GM21786 (cell line): ENCODE measurements at regions not wholly inside any gene's neighbourhood (a gene's known extent, or its start where the extent isn't known, plus 50 kb on each side); places are given as distances from the start of the nearest gene placed in this dataset.
"Not testable (repeated sequence)": the region's sequence is repeated elsewhere in the genome, so short reads cannot be mapped to it uniquely, and the experiment has no call there.

ENCODE experiments used
- ATAC-seq: cut with Tn5 transposase; IDR thresholded peaks from one replicate; pipeline ENCODE4 v1.9.1; 2021; ENCODE audit not compliant: unreplicated experiment

DNA sequence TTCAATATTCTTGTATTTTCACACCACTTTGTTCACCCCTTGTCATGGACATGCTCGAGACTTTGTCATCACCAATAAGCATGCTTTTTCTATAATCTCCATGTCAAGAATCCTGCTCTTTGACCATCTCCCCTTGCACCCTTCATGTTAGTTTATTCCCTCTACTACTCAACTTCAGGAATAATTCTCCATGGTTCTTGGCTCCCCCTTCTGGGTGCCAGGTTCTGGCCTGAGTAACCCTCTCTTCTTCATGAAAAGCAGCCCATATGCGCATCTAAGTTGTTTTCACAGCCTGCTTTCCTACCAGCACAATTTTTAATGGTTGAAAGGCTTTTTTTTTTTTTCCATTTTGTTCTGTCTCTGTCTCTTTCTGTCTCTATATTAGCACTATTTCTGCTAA lies 160.7 kb downstream of the LEPR start:
- no peak for ATAC-seq

DNA sequence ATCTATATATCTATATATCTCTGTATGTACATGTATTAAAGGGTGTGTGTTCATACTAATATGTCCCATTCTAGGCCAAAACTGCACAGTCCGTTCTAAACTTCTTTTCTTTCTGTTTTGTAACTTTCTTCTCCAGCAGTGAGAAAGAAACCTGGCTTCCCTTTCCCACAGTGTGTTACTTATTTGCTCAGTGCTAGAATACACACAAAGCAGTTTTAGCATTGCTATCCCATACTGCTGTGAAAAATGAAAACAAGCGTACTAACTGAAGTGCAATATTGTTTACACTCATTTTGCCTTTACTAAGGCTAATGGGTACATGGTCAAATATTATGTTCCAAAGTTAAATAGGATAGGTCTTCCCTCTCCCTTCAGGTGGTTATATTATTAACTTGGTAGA lies 163.9 kb downstream of the LEPR start:
- no peak for ATAC-seq

DNA sequence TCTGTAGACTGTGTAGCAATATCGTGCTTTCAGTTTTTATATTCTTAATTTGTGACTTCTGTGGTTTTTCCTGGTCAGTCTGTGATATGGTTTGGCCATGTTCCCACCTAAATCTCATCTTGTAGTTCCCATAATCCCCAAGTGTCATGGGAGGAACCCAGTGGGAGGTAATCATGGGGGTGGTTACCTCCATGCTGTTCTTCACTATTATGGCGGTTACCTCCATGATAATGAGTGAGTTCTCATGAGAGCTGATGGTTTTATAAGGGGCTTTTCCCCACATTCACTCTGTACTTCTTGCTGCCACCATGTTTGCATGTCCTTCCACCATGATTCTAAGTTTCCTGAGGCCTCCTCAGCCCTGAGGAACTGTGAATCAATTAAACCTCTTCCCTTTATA lies 169.8 kb downstream of the LEPR start:
- ATAC-seq, result no peak

DNA sequence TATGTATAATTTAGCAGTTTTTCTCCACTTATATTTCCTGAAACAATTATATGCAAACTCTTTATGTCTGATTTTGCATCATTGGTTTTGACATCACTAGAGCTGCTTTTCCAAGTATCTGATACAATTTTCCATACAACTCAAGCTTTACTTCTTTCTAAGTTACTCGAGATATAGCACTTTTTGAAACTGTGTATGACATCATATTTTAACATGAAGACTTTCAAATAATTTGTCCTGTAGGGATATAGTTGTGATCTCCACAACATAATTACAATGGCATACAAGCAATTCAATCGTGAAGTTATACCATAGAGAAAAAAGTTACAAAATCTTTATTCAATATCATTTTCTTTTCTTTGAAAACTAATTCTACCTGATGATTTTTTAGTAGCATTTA lies 173.0 kb downstream of the LEPR start:
- no peak for ATAC-seq

DNA sequence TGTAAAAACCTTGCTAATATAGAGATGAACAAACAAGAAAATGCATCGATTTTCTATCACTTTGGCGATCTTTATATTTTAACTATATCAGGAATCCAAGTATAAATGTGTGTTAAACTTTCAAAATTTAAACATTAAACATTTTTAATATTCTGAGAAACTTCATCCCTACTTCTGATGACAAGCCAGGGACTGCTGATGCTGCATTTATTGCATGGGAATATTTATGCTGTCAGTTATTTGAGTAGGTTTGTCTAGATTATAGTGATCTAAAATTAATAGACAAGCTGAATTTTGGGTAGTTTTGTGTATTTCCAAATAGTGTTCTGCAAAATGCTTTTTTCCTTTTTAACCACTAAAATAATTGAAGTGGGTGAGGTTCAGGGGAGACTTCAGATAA lies 175.3 kb downstream of the LEPR start:
- ATAC-seq, result no peak

DNA sequence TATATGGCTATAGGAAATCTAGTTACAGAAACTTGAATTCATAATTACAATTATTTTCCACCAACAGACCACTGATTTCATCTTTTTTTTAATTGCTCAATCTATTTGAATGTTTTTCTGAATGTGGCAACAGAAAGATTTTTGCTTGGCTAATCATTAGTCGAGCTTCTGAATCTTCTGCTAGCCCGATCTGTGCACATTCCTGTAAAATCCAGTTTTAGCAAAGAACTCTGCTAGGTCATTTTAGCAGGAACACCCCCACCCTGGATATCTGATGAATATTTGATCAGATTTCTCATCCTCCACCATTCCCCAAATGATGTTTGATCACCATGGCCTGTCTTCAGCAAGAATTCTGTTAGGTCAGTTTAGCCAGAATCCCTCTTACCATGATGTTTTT lies 176.3 kb downstream of the LEPR start:
- ATAC-seq, result no peak

DNA sequence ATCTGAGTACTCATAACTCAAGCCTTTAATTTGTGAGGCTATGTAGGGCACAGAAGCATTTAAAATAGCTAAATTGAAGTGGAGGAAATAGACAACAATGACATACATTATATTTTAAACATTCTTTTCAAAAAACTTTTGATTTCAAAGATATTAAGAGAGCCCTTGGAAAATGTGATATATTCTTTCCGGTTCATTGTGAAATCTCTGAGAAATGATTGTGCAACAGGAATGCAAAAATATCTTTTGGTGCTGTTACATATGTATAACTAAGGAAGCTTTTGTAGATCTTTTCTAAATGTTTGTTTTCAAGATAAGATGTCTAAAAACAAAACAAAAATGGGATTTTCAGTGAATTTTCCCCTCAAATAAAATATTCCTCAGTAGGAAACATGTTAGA lies 185.2 kb downstream of the LEPR start:
- no peak for ATAC-seq

DNA sequence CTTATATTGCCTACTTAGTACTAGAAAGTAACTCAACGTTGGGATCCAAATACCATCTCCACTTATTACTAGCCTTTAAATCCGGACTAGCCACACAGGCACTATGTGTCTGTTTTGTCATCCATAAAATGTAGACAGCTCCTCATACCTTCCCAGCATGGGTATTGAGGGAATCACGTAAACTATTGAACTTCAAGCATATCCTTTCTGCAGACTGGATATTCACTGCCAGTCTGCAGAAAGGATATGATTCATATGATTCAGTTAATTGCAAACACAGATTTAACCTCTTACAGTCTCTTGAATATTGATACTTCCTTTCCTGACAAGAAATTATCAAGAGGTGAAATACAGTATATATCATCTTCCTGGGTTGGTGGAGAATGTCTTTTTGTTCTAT lies 186.0 kb downstream of the LEPR start:
- no peak for ATAC-seq

DNA sequence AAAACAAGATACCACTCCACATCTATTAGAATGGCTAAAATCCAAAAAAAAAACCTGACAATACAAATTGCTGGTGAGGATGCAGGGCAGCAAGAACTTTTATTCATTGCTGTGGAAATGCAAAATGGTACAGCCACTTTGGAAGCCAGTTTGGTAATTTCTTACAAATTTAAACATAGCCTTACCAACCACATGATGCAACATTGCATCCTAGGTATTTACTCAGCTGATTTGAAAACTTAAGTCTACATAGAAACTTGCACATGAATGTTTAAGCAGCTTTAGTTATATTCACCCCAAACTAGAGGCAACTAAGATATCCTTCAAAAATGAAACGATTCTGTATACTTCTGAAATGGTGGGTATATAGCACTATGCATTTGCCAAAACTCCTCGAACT lies 178.8 kb upstream of the PDE4B start:
- no peak for ATAC-seq

DNA sequence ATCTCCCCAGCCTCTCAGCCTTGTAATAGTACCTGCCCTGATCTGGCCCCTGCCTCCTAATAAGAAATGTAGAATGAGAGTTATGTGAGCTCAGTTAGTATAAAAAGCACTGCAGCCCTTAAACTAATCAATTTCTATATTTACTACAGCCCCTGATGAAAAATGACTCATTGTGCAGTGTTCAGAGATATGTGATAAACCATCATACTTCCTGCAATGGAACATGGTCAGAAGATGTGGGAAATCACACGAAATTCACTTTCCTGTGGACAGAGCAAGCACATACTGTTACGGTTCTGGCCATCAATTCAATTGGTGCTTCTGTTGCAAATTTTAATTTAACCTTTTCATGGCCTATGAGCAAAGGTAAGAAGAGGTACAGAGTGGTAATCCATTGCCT lies 176.8 kb upstream of the PDE4B start:
- ATAC-seq, result no peak

DNA sequence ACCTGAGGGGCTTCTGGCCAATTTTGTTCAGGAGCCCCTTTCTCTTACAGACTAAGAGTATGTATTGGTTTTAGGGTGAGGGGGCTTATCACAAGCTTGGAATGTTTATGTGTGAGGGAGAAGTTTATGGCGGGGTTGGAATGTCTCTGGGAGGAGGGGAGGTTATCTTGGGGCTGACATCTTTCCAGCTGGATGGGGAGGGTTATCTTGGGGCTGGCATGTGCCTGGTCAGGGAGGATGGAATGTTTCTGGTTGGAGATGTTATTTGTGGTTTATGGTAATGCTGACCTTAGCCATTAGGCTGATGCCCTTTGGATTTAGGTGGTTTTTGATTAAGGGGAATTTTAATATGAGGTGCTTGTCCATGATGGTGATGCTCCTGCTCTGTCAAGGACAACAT lies 171.0 kb upstream of the PDE4B start:
- ATAC-seq, result not testable (repeated sequence)

DNA sequence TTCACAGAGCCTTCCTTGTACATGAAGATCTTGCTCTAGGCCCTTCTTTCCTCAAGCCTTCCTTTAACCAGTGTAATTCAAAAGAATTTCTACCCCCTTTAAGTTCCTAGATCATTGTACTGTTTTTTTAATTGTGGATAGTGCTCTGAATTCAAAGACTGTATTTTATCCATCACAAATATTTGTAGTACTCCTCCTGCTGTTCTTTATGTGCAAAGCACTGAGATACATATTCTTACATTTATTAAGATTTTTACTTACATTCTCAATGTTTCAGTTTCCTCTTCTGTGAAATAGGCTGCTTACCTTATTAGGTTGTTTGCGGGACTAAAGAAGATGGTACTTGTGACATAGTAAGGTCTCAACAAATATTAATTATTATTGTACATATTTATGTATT lies 168.8 kb upstream of the PDE4B start:
- ATAC-seq, result no peak

DNA sequence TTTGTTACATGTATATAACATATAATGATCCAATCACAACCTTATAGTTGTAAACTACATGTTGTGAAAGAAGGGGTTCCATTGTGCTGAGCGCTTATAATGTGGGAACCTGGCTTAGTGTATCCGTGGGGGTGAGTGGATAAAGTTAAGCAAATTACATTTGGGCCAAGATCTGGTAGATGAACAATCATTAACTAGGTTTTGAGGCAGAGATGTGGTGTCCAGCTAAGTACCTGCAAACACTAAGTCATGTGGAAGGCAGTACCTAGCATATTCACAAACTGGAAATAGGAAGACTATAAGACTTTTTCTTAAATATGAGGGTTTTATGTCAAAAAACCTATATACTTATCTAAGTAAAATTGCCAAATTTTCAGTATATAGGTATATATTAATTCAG lies 167.2 kb upstream of the PDE4B start:
- ATAC-seq, result no peak

DNA sequence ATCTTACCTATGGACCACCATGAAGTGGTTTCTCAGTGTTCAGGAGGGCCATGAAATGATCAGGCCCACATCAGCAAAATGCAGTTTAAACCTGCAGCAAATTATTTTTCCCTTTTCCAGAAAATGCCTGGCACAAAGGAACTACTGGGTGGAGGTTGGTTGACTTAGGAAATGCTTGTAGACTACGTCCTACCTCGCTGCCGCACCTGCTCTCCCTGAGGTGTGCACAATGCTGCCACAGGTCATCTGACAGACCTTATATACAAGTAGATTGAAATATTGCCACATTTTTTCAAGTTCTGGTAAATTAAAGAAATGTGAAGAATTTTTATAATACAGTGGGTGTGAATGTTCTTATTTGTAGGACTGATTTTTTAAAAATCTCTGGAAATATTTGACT lies 166.7 kb upstream of the PDE4B start:
- no peak for ATAC-seq

DNA sequence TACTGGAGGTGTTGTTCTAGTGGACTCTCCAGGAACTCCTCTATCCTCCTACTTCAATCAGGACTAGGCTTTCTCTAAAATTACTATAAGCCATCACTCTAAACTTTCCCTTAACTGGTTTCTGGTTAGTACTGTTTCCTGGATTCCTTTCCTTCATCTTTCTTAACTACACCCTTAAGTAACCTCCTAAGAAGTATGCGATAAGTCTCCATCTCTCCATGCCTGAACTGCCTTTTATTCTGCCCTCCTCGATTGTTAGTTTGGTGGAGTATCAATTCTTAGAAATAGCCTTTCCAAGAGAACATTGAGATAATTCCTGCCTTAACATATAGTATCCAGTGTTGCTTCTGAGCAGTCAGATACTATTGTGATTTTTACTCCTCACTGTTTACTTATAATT lies 162.9 kb upstream of the PDE4B start:
- ATAC-seq, result no peak

DNA sequence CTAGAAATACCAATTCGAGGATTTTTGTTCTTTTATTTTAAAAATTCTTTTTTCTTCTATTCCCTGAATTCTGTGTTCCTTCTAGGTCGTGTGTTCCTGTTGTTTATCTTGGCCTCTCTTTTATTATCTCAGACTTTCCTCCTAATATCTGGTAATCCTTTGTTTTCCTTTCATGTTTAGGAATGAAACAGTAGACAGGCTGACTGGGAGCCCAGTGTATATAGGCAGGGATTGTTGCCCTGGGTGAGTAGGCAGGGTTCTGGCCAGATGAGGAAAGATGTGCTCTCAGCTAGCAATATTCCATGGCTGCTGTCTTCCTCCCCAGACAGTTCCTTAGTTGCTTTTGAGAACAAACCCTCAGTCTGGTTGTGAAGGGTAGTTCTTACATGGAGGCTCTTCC lies 161.8 kb upstream of the PDE4B start:
- no peak for ATAC-seq

DNA sequence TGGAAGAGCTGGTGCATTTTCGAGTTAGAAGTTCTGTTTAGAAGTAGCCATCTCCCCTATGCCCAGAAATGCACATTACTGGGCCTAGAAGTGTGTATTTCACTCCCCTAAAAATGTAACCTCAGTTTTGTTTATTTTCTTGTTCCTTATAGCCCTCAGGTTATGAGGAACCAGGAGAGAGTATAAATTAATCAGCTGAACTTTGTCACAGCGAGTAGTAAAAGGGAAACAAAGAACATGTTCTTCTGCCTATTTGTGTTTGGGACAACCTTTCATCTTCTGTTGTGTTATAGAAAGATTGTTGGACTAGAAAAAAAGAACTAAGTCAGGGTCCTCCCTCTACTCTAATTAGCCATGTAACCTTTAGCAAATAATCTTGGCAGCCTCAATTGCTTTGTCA lies 160.5 kb upstream of the PDE4B start:
- ATAC-seq, result no peak

DNA sequence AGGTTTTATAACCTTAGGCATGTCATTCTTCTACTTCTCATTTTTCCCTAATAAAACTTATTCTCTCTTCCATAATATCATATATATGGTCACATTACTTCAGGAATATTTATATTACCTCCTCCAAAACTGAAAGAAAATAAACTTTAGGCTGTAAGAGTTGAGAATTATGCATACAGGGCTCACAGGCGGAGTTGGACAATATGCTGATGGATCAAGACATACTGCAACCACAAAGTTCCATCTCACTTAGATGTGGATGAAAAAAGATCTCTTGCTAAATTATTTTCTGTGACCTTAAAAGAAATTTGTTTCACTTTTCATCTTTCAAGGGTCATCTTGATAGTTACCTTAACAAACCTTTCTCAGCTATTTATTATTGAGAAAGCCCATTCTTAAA lies 152.6 kb upstream of the PDE4B start:
- no peak for ATAC-seq

DNA sequence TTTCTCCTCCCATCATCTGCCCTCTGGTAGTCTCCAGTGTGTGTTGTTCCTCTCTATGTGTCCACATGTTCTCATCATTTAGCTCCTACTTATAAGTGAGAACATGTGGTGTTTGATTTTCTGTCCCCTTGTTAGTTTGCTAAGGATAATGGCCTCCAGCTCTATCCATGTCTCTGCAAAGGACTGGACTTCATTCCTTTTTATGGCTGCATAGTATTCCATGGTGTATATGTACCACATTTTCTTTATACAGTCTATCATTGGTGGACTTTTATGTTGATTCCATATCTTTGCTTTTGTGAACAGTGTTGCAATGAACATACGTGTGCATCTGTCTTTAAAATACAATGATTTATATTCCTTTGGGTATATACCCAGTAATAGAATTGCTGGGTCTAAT lies 143.5 kb upstream of the PDE4B start:
- not testable (repeated sequence) for ATAC-seq

DNA sequence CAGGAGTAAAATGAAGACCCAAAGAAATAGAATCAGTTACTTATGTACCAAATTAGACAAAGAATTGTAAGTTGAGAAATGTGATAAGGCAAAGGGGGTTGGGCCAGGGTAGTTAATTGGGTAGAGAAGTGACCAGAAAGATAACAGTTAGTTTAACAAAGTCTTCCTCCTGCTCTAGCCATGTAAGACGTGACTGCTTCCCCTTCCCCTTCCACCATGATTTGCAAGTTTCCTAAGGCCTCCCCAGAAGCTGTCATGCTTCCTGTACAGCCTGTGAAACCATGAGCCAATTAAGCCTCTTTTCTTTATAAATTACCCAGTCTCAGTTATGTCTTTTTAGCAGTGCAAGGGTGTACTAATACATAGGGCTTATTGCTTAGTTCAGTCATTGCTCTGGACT lies 142.0 kb upstream of the PDE4B start:
- ATAC-seq, result no peak

DNA sequence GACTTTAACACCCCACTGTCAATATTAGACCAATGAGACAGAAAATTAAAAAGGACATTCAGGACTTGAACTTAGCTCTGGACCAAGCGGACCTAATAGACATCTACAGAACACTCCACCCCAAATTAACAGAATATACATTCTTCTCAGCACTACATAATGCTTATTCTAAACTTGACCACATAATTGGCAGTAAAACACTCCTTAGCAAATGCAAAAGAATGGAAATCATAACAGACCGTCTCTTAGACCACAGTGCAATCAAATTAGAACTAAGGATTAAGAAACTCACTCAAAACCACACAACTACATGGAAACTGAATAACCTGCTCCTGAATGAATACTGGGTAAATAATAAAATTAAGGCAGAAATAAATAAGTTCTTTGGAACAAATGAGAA lies 138.2 kb upstream of the PDE4B start:
- not testable (repeated sequence) for ATAC-seq

DNA sequence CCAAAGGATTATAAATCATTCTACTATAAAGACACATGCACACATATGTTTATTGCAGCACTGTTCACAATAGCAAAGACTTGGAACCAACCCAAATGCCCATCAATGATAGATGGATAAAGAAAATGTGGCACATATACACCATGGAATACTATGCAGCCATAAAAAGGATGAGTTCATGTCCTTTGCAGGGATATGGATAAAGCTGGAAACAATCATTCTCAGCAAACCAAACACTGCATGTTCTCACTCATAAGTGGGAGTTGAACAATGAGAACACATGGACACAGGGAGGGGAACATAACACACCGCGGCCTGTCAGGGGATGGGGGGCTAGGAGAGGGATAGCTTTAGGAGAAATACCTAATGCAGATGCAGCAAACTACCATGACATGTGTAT lies 135.1 kb upstream of the PDE4B start:
- ATAC-seq, result not testable (repeated sequence)

DNA sequence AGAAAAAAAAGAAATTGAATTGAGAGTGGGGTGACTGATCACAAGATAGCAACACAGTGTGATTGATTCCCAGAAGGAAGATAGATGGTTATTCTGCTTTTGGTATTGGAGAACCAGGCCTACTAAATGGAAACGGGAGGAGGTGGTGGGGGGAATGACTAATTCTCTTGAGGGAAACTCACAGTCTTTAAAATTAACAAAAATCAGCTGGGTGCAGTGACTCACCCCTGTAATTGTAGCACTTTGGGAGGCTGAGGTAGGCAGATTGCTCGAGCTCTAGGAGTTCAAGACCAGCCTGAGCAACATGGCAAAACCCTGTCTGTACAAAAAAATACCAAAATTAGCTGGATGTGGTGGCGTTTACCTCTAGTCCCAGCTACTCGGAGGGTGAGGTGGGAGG lies 134.6 kb upstream of the PDE4B start:
- no peak for ATAC-seq

DNA sequence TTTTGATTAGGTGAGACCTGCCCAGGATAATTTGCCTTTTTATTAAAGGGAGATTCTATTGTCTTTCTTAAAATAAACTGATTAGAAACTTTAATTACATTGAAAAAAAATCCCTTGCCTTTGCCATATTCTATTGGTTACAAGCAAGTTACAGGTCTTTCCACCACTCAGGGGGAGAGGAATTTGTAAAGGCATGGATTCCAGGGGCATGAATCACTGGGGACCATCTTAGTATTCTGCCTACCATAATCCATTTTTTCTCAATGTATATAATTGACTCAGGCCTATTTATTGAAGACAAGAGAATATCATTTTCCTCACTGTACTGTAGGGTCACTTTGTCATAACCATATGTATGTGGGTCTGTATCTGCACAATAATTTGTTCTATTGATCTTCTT lies 124.3 kb upstream of the PDE4B start:
- no peak for ATAC-seq
